Liver (tissue), 3 donors: ENCODE measurements at regions not wholly inside any gene's neighbourhood (a gene's known extent, or its start where the extent isn't known, plus 50 kb on each side); places are given as distances from the start of the nearest gene placed in this dataset.

Experiments used
- JUND ChIP-seq, 2 donors: IDR thresholded peaks; 2 replicates each; pipeline ENCODE4 v1.6.1; 2016; ENCODE audit warnings: antibody characterized with exemption in 2 of 2
- MAX ChIP-seq: IDR thresholded peaks from 2 replicates; pipeline ENCODE4 v1.6.1; 2016; ENCODE audit warnings: antibody characterized with exemption
- RXRA ChIP-seq, 2 donors: IDR thresholded peaks; 2 replicates each; pipeline ENCODE4 v1.6.1; 2017 to 2018; ENCODE audit warnings: antibody characterized with exemption in 2 of 2, mild to moderate bottlenecking in 1 of 2
- TF ChIP-seq, protein P1 (sequence below): fragments of 150-350 bp; IDR thresholded peaks from 2 replicates; pipeline ENCODE4 v1.5.1; 2017; ENCODE audit warnings: improper control_type of control experiment, low read depth, low read length; ENCODE audit not compliant: missing input control
- TF ChIP-seq, protein P2 (sequence below): IDR thresholded peaks from 2 replicates; pipeline ENCODE4 v1.6.1; 2016; ENCODE audit warnings: antibody characterized with exemption
- donor health status: healthy.
- donor health status: healthy.

- TF ChIP-seq, protein P1, sequence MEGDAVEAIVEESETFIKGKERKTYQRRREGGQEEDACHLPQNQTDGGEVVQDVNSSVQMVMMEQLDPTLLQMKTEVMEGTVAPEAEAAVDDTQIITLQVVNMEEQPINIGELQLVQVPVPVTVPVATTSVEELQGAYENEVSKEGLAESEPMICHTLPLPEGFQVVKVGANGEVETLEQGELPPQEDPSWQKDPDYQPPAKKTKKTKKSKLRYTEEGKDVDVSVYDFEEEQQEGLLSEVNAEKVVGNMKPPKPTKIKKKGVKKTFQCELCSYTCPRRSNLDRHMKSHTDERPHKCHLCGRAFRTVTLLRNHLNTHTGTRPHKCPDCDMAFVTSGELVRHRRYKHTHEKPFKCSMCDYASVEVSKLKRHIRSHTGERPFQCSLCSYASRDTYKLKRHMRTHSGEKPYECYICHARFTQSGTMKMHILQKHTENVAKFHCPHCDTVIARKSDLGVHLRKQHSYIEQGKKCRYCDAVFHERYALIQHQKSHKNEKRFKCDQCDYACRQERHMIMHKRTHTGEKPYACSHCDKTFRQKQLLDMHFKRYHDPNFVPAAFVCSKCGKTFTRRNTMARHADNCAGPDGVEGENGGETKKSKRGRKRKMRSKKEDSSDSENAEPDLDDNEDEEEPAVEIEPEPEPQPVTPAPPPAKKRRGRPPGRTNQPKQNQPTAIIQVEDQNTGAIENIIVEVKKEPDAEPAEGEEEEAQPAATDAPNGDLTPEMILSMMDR: no peak
- TF ChIP-seq MAX: no peak
- TF ChIP-seq, protein P2, sequence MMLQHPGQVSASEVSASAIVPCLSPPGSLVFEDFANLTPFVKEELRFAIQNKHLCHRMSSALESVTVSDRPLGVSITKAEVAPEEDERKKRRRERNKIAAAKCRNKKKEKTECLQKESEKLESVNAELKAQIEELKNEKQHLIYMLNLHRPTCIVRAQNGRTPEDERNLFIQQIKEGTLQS: no peak
- TF ChIP-seq JUND (IDR thresholded peaks at IDR 0.05): no peak
- no peak for TF ChIP-seq RXRA (IDR thresholded peaks at IDR 0.05)
These were observed 565.1 kb upstream of the NDST4 start for GRCh38 chr4:115678425-115678941.
